GM23338 (cell line): ENCODE measurements at regions not wholly inside any gene's neighbourhood (a gene's known extent, or its start where the extent isn't known, plus 50 kb on each side); places are given as distances from the start of the nearest gene placed in this dataset.
"Not testable (repeated sequence)": the region's sequence is repeated elsewhere in the genome, so short reads cannot be mapped to it uniquely, and the experiment has no call there.

Source experiments
- ATAC-seq: fragments of 200-7000 bp; cut with Tn5 transposase; 3 replicates; pipeline ENCODE4 v1.9.1; 2020
- DNase-seq: peaks from one replicate; pipeline ENCODE4 v3.0.0-alpha.2; 2015; ENCODE audit warnings: low spot score
- H2AFZ ChIP-seq: fragments of 200-600 bp; sonication (generic); 2 replicates; pipeline ENCODE4 v1.8.0; 2016; ENCODE audit warnings: antibody characterized with exemption, mild to moderate bottlenecking, moderate library complexity
- H3F3A ChIP-seq: fragments of 200-600 bp; sonication (generic); replicated peaks from 2 replicates; pipeline ENCODE4 v1.8.0; 2017; ENCODE audit warnings: antibody characterized with exemption, mixed run types, low read depth
- H3K27ac ChIP-seq: fragments of 200-600 bp; sonication (generic); 2 replicates; pipeline ENCODE4 v1.6.1; 2016; ENCODE audit warnings: low read depth
- H3K27me3 ChIP-seq: fragments of 200-600 bp; sonication (generic); 2 replicates; pipeline ENCODE4 v1.8.0; 2016; ENCODE audit warnings: mild to moderate bottlenecking, mixed run types, moderate library complexity; ENCODE audit not compliant: insufficient read depth
- H3K36me3 ChIP-seq: fragments of 200-600 bp; sonication (generic); 2 replicates; pipeline ENCODE4 v1.8.0; 2016; ENCODE audit warnings: mild to moderate bottlenecking; ENCODE audit not compliant: insufficient read depth
- H3K4me1 ChIP-seq: fragments of 200-600 bp; sonication (generic); 2 replicates; pipeline ENCODE4 v1.8.0; 2016; ENCODE audit warnings: mild to moderate bottlenecking, moderate library complexity; ENCODE audit not compliant: insufficient read depth
- H3K4me2 ChIP-seq: fragments of 200-600 bp; sonication (generic); 2 replicates; pipeline ENCODE4 v1.7.1; 2017; ENCODE audit warnings: mixed run types
- H3K4me3 ChIP-seq: fragments of 200-600 bp; sonication (generic); 2 replicates; pipeline ENCODE4 v1.6.1; 2016; ENCODE audit warnings: mixed run types
- H3K79me2 ChIP-seq: fragments of 200-600 bp; sonication (generic); replicated peaks from 2 replicates; pipeline ENCODE4 v1.8.0; 2017; ENCODE audit warnings: mild to moderate bottlenecking; ENCODE audit not compliant: insufficient read depth
- H3K9me2 ChIP-seq: fragments of 200-600 bp; sonication (generic); 2 replicates; pipeline ENCODE4 v1.8.0; 2017; ENCODE audit not compliant: insufficient read depth
- H4K20me1 ChIP-seq: fragments of 200-600 bp; sonication (generic); replicated peaks from 2 replicates; pipeline ENCODE4 v1.8.0; 2017; ENCODE audit warnings: mild to moderate bottlenecking; ENCODE audit not compliant: insufficient read depth
- H3K27ac Mint-ChIP-seq: 2 replicates; pipeline ENCODE4 v1.8.0; 2020; ENCODE audit warnings: inconsistent platforms, mild to moderate bottlenecking, moderate library complexity, mixed read lengths
- H3K27me3 Mint-ChIP-seq: 3 replicates; pipeline ENCODE4 v1.8.0; 2022; ENCODE audit warnings: low read depth, mild to moderate bottlenecking, moderate library complexity, mixed read lengths, inconsistent platforms; ENCODE audit not compliant: insufficient read depth, poor library complexity
- H3K36me3 Mint-ChIP-seq: 3 replicates; pipeline ENCODE4 v1.8.0; 2021; ENCODE audit warnings: low read depth, mild to moderate bottlenecking, inconsistent platforms, moderate library complexity, mixed read lengths
- H3K4me1 Mint-ChIP-seq: 3 replicates; pipeline ENCODE4 v1.8.0; 2020; ENCODE audit warnings: mild to moderate bottlenecking, inconsistent platforms, mixed read lengths
- H3K4me3 Mint-ChIP-seq: 3 replicates; pipeline ENCODE4 v1.8.0; 2021; ENCODE audit warnings: moderate library complexity, mild to moderate bottlenecking, inconsistent platforms, mixed read lengths
- H3K9me3 Mint-ChIP-seq: 3 replicates; pipeline ENCODE4 v1.8.0; 2020; ENCODE audit warnings: moderate library complexity, mild to moderate bottlenecking, inconsistent platforms, mixed read lengths
- CREB1 ChIP-seq: fragments of 250-450 bp; sonication (Bioruptor Pico); IDR thresholded peaks from 2 replicates; pipeline ENCODE4 v1.5.0; 2020; ENCODE audit warnings: low read depth, mild to moderate bottlenecking, moderate library complexity
- CTCF ChIP-seq, 2 experiments: fragments of 200-600 bp in 1 of 2; sonication (generic) in 1 of 2; conservative IDR thresholded peaks; 2 replicates each; pipeline versions ENCODE4 v1.5.1 to v1.6.1; 2016 to 2017; ENCODE audit warnings: antibody characterized with exemption in 2 of 2, low read depth in 2 of 2, mild to moderate bottlenecking in 2 of 2, moderate library complexity in 1 of 2
- ETS1 ChIP-seq: IDR thresholded peaks from 2 replicates; pipeline ENCODE4 v1.6.1; 2016; ENCODE audit warnings: antibody characterized with exemption
- EZH2 ChIP-seq: fragments of 200-600 bp; sonication (generic); IDR thresholded peaks from one replicate; pipeline ENCODE4 v1.8.0; 2017; ENCODE audit warnings: antibody characterized with exemption, mild to moderate bottlenecking, low read depth; ENCODE audit not compliant: unreplicated experiment
- EZH2phosphoT487 ChIP-seq: fragments of 200-600 bp; sonication (generic); IDR thresholded peaks from one replicate; pipeline ENCODE4 v1.8.1; 2018; ENCODE audit warnings: antibody characterized with exemption; ENCODE audit not compliant: unreplicated experiment
- JUNB ChIP-seq: IDR thresholded peaks from one replicate; pipeline ENCODE4 v1.6.1; 2016; ENCODE audit warnings: antibody characterized with exemption; ENCODE audit not compliant: unreplicated experiment
- POLR2AphosphoS5 ChIP-seq: IDR thresholded peaks from 2 replicates; pipeline ENCODE4 v1.6.1; 2016; ENCODE audit warnings: antibody characterized with exemption, low read depth
- ZNF114 ChIP-seq: fragments of 250-450 bp; sonication (Bioruptor Pico); IDR thresholded peaks from 2 replicates; pipeline ENCODE4 v1.5.0; 2020; ENCODE audit warnings: mild to moderate bottlenecking, moderate library complexity
- ZNF331 ChIP-seq: fragments of 250-450 bp; sonication (Bioruptor Pico); IDR thresholded peaks from 2 replicates; pipeline ENCODE4 v1.5.0; 2020; ENCODE audit warnings: low read depth, mild to moderate bottlenecking, moderate library complexity

GRCh38 chr22:23379540-23380229 lies 199.4 kb downstream of the BCR start:
- H2AFZ ChIP-seq, ATAC-seq, H3K79me2 ChIP-seq, H3K4me3 Mint-ChIP-seq, H3K27ac ChIP-seq, H3K9me3 Mint-ChIP-seq, H3K4me3 ChIP-seq, H4K20me1 ChIP-seq, H3K4me2 ChIP-seq, H3K4me1 ChIP-seq, H3K36me3 ChIP-seq, H3K9me2 ChIP-seq, DNase-seq, H3F3A ChIP-seq, H3K27ac Mint-ChIP-seq, H3K36me3 Mint-ChIP-seq, H3K4me1 Mint-ChIP-seq: not testable (repeated sequence)
- peaks cover 32% of the 10 kb centered on the region; the same call in 1 of the 2 replicates for H3K27me3 ChIP-seq
- peaks cover 16% of the 10 kb centered on the region for H3K27me3 Mint-ChIP-seq

GRCh38 chr22:23377767-23378166 lies 197.5 kb downstream of the BCR start:
- no peaks in the 10 kb centered on the region for H3K4me1 Mint-ChIP-seq
- DNase-seq (no peak), ATAC-seq (no peak)
- TF ChIP-seq EZH2 (no peak), POLR2AphosphoS5 (no peak), CTCF (conservative IDR thresholded peaks at IDR 0.05; ENCODE audit: low read depth in 2 of 2) (no peak), JUNB (no peak), CREB1 (no peak)
- H3K27me3 ChIP-seq, result peaks cover 51% of the 10 kb centered on the region
- no peaks in the 10 kb centered on the region for H3F3A ChIP-seq
- no peak overlapping the region for H3K4me3 Mint-ChIP-seq
- H3K9me2 ChIP-seq, result no peaks in the 10 kb centered on the region
- no peak overlapping the region for H3K27ac Mint-ChIP-seq
- no peaks in the 10 kb centered on the region for H3K9me3 Mint-ChIP-seq
- H2AFZ ChIP-seq, result no peak overlapping the region
- H3K36me3 Mint-ChIP-seq, result no peaks in the 10 kb centered on the region
- H3K4me3 ChIP-seq, result no peak overlapping the region
- H3K27ac ChIP-seq, result no peak overlapping the region
- H4K20me1 ChIP-seq, result 0 out of 2 replicates have a peak, but pooled peaks cover 2% of the 10 kb centered on the region
- no peak overlapping the region for H3K4me2 ChIP-seq
- H3K27me3 Mint-ChIP-seq, result peaks cover 21% of the 10 kb centered on the region
- no peaks in the 10 kb centered on the region for H3K36me3 ChIP-seq
- no peaks in the 10 kb centered on the region for H3K4me1 ChIP-seq
- no peaks in the 10 kb centered on the region for H3K79me2 ChIP-seq

DNA sequence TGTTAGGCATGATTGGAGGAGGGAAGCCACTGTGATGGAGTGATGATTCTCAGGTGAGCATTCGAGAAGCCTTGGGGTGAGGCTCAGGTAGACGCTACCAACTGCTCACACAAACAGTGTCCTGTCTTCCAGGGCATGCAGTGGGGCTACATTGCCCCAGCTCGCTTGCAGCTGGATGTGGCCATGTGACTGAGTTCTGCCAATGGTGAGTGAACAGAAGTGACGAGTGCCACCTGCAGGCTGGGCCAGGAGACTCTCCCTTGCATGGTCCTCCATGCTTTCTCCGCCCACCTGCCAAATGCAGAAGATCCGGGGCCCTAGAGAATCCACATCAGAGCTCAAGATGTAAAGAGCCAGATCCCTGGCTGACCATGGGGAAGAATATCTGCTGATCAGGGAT lies 195.9 kb downstream of the BCR start:
- DNase-seq (peak; percentile 75), ATAC-seq (peak; percentile 96)
- H3K4me1 Mint-ChIP-seq, result no peaks in the 10 kb centered on the region
- no peak overlapping the region for H3K4me3 ChIP-seq
- no peaks in the 10 kb centered on the region for H3K79me2 ChIP-seq
- peaks cover 66% of the 10 kb centered on the region for H3K27me3 ChIP-seq
- H3K27me3 Mint-ChIP-seq, result peaks cover 27% of the 10 kb centered on the region
- H3K36me3 ChIP-seq, result no peaks in the 10 kb centered on the region
- no peaks in the 10 kb centered on the region for H3K9me3 Mint-ChIP-seq
- no peaks in the 10 kb centered on the region for H3K4me1 ChIP-seq
- H3K27ac Mint-ChIP-seq, result no peak overlapping the region
- no peak overlapping the region for H2AFZ ChIP-seq
- no peak overlapping the region for H3K27ac ChIP-seq
- H4K20me1 ChIP-seq, result 0 out of 2 replicates have a peak, but pooled peaks cover 2% of the 10 kb centered on the region
- no peak overlapping the region for H3K4me3 Mint-ChIP-seq
- H3K36me3 Mint-ChIP-seq, result no peaks in the 10 kb centered on the region
- no peak overlapping the region for H3K4me2 ChIP-seq
- no peaks in the 10 kb centered on the region for H3F3A ChIP-seq
- no peaks in the 10 kb centered on the region for H3K9me2 ChIP-seq
- TF ChIP-seq EZH2phosphoT487, result no peak
- no peak for TF ChIP-seq ZNF114 (CRISPR knock-in tag)
- TF ChIP-seq CTCF (conservative IDR thresholded peaks at IDR 0.05; ENCODE audit: low read depth in 2 of 2), result peak; percentile 57 to 79
- no peak for TF ChIP-seq ETS1
- no peak for TF ChIP-seq ZNF331 (CRISPR knock-in tag)
- no peak for TF ChIP-seq EZH2
